CD14-positive monocyte (primary cell): ENCODE measurements at regions not wholly inside any gene's neighbourhood (a gene's known extent, or its start where the extent isn't known, plus 50 kb on each side); places are given as distances from the start of the nearest gene placed in this dataset.
"Not testable (repeated sequence)": the region's sequence is repeated elsewhere in the genome, so short reads cannot be mapped to it uniquely, and the experiment has no call there.

ENCODE experiments used
- DNase-seq, 3 donors: peaks; one replicate each; pipeline ENCODE4 v3.0.0-alpha.2; 2011 to 2022
- H2AFZ ChIP-seq: 2 replicates; pipeline ENCODE4 v1.6.0; 2012; ENCODE audit warnings: mild to moderate bottlenecking, low read depth, low read length, inconsistent platforms; ENCODE audit not compliant: insufficient read depth, poor library complexity, severe bottlenecking
- H3K27ac ChIP-seq, 2 donors: 1 replicate in 1 of 2; 2 replicates in 1 of 2; pipeline ENCODE4 v1.5.1; 2012 to 2013; ENCODE audit warnings: low read length in 2 of 2, control low read depth in 1 of 2, inconsistent platforms in 1 of 2, low read depth in 1 of 2, mild to moderate bottlenecking in 1 of 2
- H3K27me3 ChIP-seq, 2 donors: one replicate each; pipeline versions ENCODE4 v1.6.0 to v1.6.1; 2011 to 2013; ENCODE audit warnings: low read length in 2 of 2; ENCODE audit not compliant: control insufficient read depth in 2 of 2, insufficient read depth in 2 of 2
- H3K36me3 ChIP-seq, 2 donors: replicated peaks in 1 of 2; 1 replicate in 1 of 2; 2 replicates in 1 of 2; pipeline versions ENCODE4 v1.5.1 to v1.6.1; 2012 to 2013; ENCODE audit warnings: low read length in 2 of 2, control low read depth in 1 of 2, inconsistent platforms in 1 of 2, mild to moderate bottlenecking in 1 of 2; ENCODE audit not compliant: insufficient read depth in 2 of 2, control insufficient read depth in 1 of 2
- H3K4me1 ChIP-seq, 2 donors: 1 replicate in 1 of 2; 2 replicates in 1 of 2; pipeline versions ENCODE4 v1.5.1 to v1.6.1; 2012 to 2013; ENCODE audit warnings: low read length in 2 of 2, control low read depth in 1 of 2, inconsistent platforms in 1 of 2, mild to moderate bottlenecking in 1 of 2, moderate library complexity in 1 of 2; ENCODE audit not compliant: insufficient read depth in 2 of 2, control insufficient read depth in 1 of 2
- H3K4me2 ChIP-seq: replicated peaks from 2 replicates; pipeline ENCODE3; 2012; ENCODE audit warnings: low read length, moderate library complexity, mild to moderate bottlenecking; ENCODE audit not compliant: poor library complexity, severe bottlenecking; ENCODE audit errors: extremely low read depth
- H3K4me3 ChIP-seq, 3 experiments: fragments of 200-600 bp in 1 of 3; sonication (generic) in 1 of 3; replicated peaks in 1 of 3; 1 replicate in 2 of 3; 2 replicates in 1 of 3; pipeline ENCODE4 v1.5.1; 2011 to 2013; ENCODE audit warnings: low read length in 3 of 3, mild to moderate bottlenecking in 3 of 3, control low read depth in 2 of 3, low read depth in 2 of 3, inconsistent platforms in 1 of 3, moderate library complexity in 1 of 3
- H3K79me2 ChIP-seq: 2 replicates; pipeline ENCODE4 v1.6.0; 2012; ENCODE audit warnings: mild to moderate bottlenecking, control low read depth, inconsistent platforms, low read length, moderate library complexity; ENCODE audit not compliant: insufficient read depth
- H3K9ac ChIP-seq: 2 replicates; pipeline ENCODE4 v1.6.0; 2017; ENCODE audit warnings: low read length, mild to moderate bottlenecking; ENCODE audit not compliant: insufficient read depth, poor library complexity, severe bottlenecking
- H3K9me3 ChIP-seq, 2 donors: replicated peaks in 1 of 2; 1 replicate in 1 of 2; 2 replicates in 1 of 2; pipeline versions ENCODE4 v1.5.1 to v1.6.1; 2012 to 2013; ENCODE audit warnings: low read length in 2 of 2, control low read depth in 1 of 2; ENCODE audit not compliant: control insufficient read depth in 1 of 2, insufficient read depth in 1 of 2
- H4K20me1 ChIP-seq: 2 replicates; pipeline ENCODE4 v1.6.0; 2012; ENCODE audit warnings: mild to moderate bottlenecking, low read length, control low read depth, moderate library complexity; ENCODE audit not compliant: insufficient read depth
- H3K27ac Mint-ChIP-seq, 7 donors: one replicate each; pipeline ENCODE4 v1.8.0; 2020; ENCODE audit warnings: mild to moderate bottlenecking in 7 of 7, mixed read lengths in 7 of 7, moderate library complexity in 6 of 7, inconsistent platforms in 2 of 7
- H3K27me3 Mint-ChIP-seq, 3 donors: one replicate each; pipeline ENCODE4 v1.8.0; 2021 to 2022; ENCODE audit warnings: low read depth in 3 of 3, mild to moderate bottlenecking in 3 of 3, mixed read lengths in 3 of 3, moderate library complexity in 3 of 3, inconsistent platforms in 1 of 3
- H3K36me3 Mint-ChIP-seq, 2 donors: one replicate each; pipeline ENCODE4 v1.8.0; 2020; ENCODE audit warnings: mixed read lengths in 2 of 2, inconsistent platforms in 1 of 2, mild to moderate bottlenecking in 1 of 2
- H3K4me1 Mint-ChIP-seq: one replicate; pipeline ENCODE4 v1.8.0; 2020; ENCODE audit warnings: mild to moderate bottlenecking, mixed read lengths
- H3K4me3 Mint-ChIP-seq, 2 donors: one replicate each; pipeline ENCODE4 v1.8.0; 2020; ENCODE audit warnings: mild to moderate bottlenecking in 2 of 2, mixed read lengths in 2 of 2, moderate library complexity in 1 of 2
- H3K9me3 Mint-ChIP-seq, 7 donors: one replicate each; pipeline ENCODE4 v1.8.0; 2020 to 2022; ENCODE audit warnings: mixed read lengths in 7 of 7, mild to moderate bottlenecking in 6 of 7, moderate library complexity in 6 of 7, inconsistent platforms in 2 of 7
- whole genome bisulfite sequencing: methylation state at CpG from one replicate; pipeline ENCODE4 v1.1.5; 2013; ENCODE audit warnings: missing lambda C conversion rate; ENCODE audit not compliant: insufficient coverage; 5-methylcytosine and 5-hydroxymethylcytosine counted together
- intact Hi-C, 2 donors: fragments of 100-400 bp; cut with micrococcal nuclease; formaldehyde crosslinking; loops; one replicate each; pipeline versions ENCODE4 v1.15.0 to v1.15.1; 2023
- TF ChIP-seq, protein P1 (sequence below): fragments of 200-600 bp; IDR thresholded peaks from one replicate; pipeline ENCODE4 v1.8.0; 2022; ENCODE audit warnings: antibody characterized with exemption, mild to moderate bottlenecking

- no peak overlapping the region for H3K27ac ChIP-seq
- H3K79me2 ChIP-seq: no peaks in the 10 kb centered on the region
- TF ChIP-seq, protein P1, sequence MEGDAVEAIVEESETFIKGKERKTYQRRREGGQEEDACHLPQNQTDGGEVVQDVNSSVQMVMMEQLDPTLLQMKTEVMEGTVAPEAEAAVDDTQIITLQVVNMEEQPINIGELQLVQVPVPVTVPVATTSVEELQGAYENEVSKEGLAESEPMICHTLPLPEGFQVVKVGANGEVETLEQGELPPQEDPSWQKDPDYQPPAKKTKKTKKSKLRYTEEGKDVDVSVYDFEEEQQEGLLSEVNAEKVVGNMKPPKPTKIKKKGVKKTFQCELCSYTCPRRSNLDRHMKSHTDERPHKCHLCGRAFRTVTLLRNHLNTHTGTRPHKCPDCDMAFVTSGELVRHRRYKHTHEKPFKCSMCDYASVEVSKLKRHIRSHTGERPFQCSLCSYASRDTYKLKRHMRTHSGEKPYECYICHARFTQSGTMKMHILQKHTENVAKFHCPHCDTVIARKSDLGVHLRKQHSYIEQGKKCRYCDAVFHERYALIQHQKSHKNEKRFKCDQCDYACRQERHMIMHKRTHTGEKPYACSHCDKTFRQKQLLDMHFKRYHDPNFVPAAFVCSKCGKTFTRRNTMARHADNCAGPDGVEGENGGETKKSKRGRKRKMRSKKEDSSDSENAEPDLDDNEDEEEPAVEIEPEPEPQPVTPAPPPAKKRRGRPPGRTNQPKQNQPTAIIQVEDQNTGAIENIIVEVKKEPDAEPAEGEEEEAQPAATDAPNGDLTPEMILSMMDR: no peak
- Mint-ChIP-seq H3K4me3 (no peak overlapping the region), H3K4me1 (peaks cover 13% of the 10 kb centered on the region), H3K9me3 (peaks cover 4 to 12% (median 10%) of the 10 kb centered on the region in 7 donors), H3K27ac (no peak overlapping the region), H3K27me3 (peaks cover 2 to 8% (median 3%) of the 10 kb centered on the region in 3 donors), H3K36me3 (no peaks in the 10 kb centered on the region)
- H3K4me2 ChIP-seq: no peak overlapping the region
- H3K4me3 ChIP-seq: no peak overlapping the region
- intact Hi-C loops: loop anchor here in 1 of 2 donors (10.0 kb wide), 1 partner anchor 823 kb away; no protein-coding TSS in a partner anchor
- H3K9me3 ChIP-seq: peaks cover 2 to 9% of the 10 kb centered on the region in 2 donors
- DNase-seq: no peak
- H3K9ac ChIP-seq: no peak overlapping the region
- H3K27me3 ChIP-seq: no peaks in the 10 kb centered on the region
- no peak overlapping the region for H2AFZ ChIP-seq
- H3K36me3 ChIP-seq: no peaks in the 10 kb centered on the region
- 85% methylated on average over 2 of the region's 2 CpGs for WGBS
- H3K4me1 ChIP-seq: peaks cover 0 to 13% of the 10 kb centered on the region in 2 donors
- H4K20me1 ChIP-seq: no peaks in the 10 kb centered on the region
Observed at GRCh38 chr2:71922091-71922490, 225.6 kb downstream of the CYP26B1 start.

GRCh38 chr2:71920819-71921218 is 226.8 kb downstream of the CYP26B1 start:
- Mint-ChIP-seq H3K9me3 (peaks cover 5 to 13% (median 10%) of the 10 kb centered on the region in 7 donors), H3K27ac (peak overlapping the region in 3 of 7 donors; percentile 14 to 53 (median 40)), H3K4me1 (peaks cover 13% of the 10 kb centered on the region)
- H3K36me3 ChIP-seq, H3K27ac ChIP-seq, H3K4me2 ChIP-seq, H3K27me3 ChIP-seq, H3K9me3 ChIP-seq, H4K20me1 ChIP-seq, H3K4me3 ChIP-seq, H3K36me3 Mint-ChIP-seq, H2AFZ ChIP-seq, H3K4me3 Mint-ChIP-seq, H3K9ac ChIP-seq, H3K79me2 ChIP-seq, H3K27me3 Mint-ChIP-seq: not testable (repeated sequence)
- intact Hi-C loops: loop anchor here in 1 of 2 donors (10.0 kb wide), 1 partner anchor 824 kb away; no protein-coding TSS in a partner anchor
- peak; percentile 13 to 36 (median 20) for DNase-seq
- peaks cover 0 to 13% of the 10 kb centered on the region in 2 donors for H3K4me1 ChIP-seq
- no CpG with 5 or more reads among the region's 5 CpGs for WGBS
